ENCODE measurements at regions not wholly inside any gene's neighbourhood (a gene's known extent, or its start where the extent isn't known, plus 50 kb on each side); places are given as distances from the start of the nearest gene placed in this dataset.
A peak's percentile ranks its signal among the peaks of the same experiment; 100 is the strongest.
"Not testable (repeated sequence)": the region's sequence is repeated elsewhere in the genome, so short reads cannot be mapped to it uniquely, and the experiment has no call there.

DNA sequence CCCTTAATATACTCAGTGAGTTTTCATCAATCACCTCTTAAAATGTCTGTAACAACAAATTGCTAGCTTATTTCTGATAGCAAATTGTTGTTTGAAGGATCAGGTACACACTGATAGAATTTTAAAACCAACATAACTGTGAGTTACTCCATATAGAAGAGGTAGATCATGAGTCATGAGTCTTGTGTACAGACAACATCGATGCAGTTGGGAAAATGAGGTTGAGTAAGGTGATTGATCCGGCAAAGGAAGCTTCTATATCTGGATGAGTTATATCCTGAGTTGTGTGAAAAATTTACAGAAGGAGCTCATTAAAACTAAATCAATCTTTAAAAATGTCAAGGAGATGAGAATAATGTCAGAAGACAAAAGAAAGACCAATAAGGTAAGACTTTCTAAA is 604.6 kb upstream of the RGMB start:
- DNase-seq (ENCODE audit: insufficient read length, low spot score) (no peak), FAIRE-seq (no peak)
- no peak for TF ChIP-seq PAX5 (IDR thresholded peaks at IDR 0.05; ENCODE audit: insufficient read depth, low read length, severe bottlenecking)
- no peak for TF ChIP-seq POU2F2 (IDR thresholded peaks at IDR 0.05; ENCODE audit: low read depth, low read length)
- no peak for TF ChIP-seq TAF1 (IDR thresholded peaks at IDR 0.05; ENCODE audit: low read depth, low read length)
- no peak for TF ChIP-seq SPI1 (IDR thresholded peaks at IDR 0.05; ENCODE audit: low read depth, low read length)
- no peak for TF ChIP-seq POLR2A (IDR thresholded peaks at IDR 0.05; ENCODE audit: low read depth, low read length)
- no peak for TF ChIP-seq POLR2AphosphoS5 (IDR thresholded peaks at IDR 0.05; ENCODE audit: low read depth, low read length)

- DNase-seq (ENCODE audit: insufficient read length, low spot score) = no peak
- FAIRE-seq = no peak
- TF ChIP-seq POLR2AphosphoS5 (IDR thresholded peaks at IDR 0.05; ENCODE audit: low read depth, low read length) (no peak), POLR2A (IDR thresholded peaks at IDR 0.05; ENCODE audit: low read depth, low read length) (no peak), TAF1 (IDR thresholded peaks at IDR 0.05; ENCODE audit: low read depth, low read length) (no peak), POU2F2 (IDR thresholded peaks at IDR 0.05; ENCODE audit: low read depth, low read length) (no peak), PAX5 (IDR thresholded peaks at IDR 0.05; ENCODE audit: insufficient read depth, low read length, severe bottlenecking) (no peak), SPI1 (IDR thresholded peaks at IDR 0.05; ENCODE audit: low read depth, low read length) (no peak)
Measured at GRCh38 chr5:98170994-98171393, 602.5 kb upstream of the RGMB start.

DNA sequence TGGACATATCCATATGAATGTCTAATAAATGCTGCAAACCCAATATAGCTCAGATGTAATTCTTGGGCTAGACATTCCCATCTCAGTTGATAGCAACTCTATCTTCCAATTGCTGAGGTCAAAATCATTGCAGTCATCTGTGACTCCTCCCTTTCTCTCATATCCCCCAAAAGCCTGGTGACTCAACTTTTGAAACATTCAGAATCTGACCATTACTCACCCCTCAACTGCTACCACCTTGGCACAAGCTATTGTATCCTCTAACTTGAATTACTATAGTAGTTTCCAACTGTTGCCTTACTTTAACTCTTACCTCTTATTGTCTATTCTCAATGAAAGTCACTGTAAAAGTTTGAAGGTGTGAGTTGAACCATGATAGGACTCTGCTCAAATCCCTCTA is 600.1 kb upstream of the RGMB start:
- DNase-seq (ENCODE audit: insufficient read length, low spot score) = no peak
- no peak for FAIRE-seq
- TF ChIP-seq POLR2AphosphoS5 (IDR thresholded peaks at IDR 0.05; ENCODE audit: low read depth, low read length) (no peak), POLR2A (IDR thresholded peaks at IDR 0.05; ENCODE audit: low read depth, low read length) (no peak), TAF1 (IDR thresholded peaks at IDR 0.05; ENCODE audit: low read depth, low read length) (no peak), POU2F2 (IDR thresholded peaks at IDR 0.05; ENCODE audit: low read depth, low read length) (no peak), SPI1 (IDR thresholded peaks at IDR 0.05; ENCODE audit: low read depth, low read length) (no peak), PAX5 (IDR thresholded peaks at IDR 0.05; ENCODE audit: insufficient read depth, low read length, severe bottlenecking) (no peak)

DNA sequence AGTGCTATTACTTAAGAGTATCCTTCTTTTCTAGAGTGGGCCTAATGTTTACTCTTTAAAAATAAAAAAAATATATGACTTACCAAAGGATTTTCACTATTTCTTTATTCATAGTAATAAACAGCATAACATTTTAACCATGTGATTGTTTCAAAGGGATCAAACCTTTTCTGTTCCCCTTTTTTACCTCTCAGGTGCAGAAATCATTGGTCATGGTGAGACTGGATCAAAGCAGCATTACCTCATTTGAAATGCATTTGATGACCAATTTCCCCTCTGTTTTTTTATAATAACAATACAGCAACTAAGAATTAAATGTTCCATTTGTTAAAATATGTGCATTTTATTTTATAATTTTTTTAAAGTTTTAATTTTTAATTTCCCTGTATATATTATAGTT is 598.0 kb upstream of the RGMB start:
- DNase-seq (ENCODE audit: insufficient read length, low spot score) (no peak), FAIRE-seq (no peak)
- TF ChIP-seq POLR2A (IDR thresholded peaks at IDR 0.05; ENCODE audit: low read depth, low read length) (no peak), PAX5 (IDR thresholded peaks at IDR 0.05; ENCODE audit: insufficient read depth, low read length, severe bottlenecking) (no peak), SPI1 (IDR thresholded peaks at IDR 0.05; ENCODE audit: low read depth, low read length) (peak; percentile 75), POU2F2 (IDR thresholded peaks at IDR 0.05; ENCODE audit: low read depth, low read length) (no peak)

DNA sequence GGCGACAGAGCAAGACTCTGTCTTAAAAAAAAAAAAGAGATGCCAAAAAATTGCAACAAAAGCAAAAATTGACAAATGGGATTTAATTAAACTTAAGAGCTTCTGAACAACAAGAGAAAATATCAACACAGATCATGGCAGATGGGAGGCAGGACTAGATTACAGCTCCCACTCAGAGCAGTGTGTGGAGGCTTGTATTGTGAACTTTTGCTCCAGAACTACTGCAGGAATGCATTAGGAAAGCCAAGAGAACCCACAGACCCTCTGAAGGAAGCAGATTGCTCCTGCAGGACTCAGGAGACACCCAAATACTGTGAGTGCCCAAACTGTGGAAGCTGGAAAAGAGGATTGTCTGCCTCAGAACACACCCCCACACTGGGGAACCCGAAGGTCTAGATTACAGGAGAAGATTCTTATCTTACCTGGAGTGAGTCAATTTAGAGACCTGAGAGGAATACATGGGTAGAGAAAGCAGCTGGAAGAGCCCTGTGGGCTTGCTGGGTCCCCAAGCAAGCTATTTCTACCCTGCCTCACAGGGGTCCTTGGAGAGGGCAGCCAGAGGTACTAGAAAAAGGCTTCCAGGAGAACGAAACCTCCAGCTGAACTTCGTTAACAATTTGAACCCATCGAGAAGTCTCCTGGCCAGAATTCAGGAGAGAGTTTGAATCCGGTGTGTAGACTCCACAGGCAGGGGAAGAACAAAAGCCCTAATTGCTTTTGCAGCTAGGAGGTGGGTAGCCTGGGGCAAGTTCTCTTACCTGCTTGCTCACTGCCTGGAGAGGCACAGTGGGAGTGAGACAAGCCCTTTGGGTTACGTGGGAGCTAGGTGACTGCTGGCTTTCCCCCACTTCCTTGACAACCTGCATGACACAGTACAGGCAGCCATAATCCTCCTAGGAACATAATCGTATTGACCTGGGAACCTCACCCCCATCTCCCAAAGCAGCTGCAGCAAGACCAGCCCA is 593.4 kb upstream of the RGMB start:
- no peak for TF ChIP-seq SPI1 (IDR thresholded peaks at IDR 0.05; ENCODE audit: low read depth, low read length)
- TF ChIP-seq TAF1 (IDR thresholded peaks at IDR 0.05; ENCODE audit: low read depth, low read length) = no peak
- no peak for TF ChIP-seq POLR2A (IDR thresholded peaks at IDR 0.05; ENCODE audit: low read depth, low read length)
- TF ChIP-seq POLR2AphosphoS5 (IDR thresholded peaks at IDR 0.05; ENCODE audit: low read depth, low read length) = no peak
- no peak for TF ChIP-seq PAX5 (IDR thresholded peaks at IDR 0.05; ENCODE audit: insufficient read depth, low read length, severe bottlenecking)
- TF ChIP-seq POU2F2 (IDR thresholded peaks at IDR 0.05; ENCODE audit: low read depth, low read length) = no peak
- no peak for FAIRE-seq
- DNase-seq (ENCODE audit: insufficient read length, low spot score) = no peak

DNA sequence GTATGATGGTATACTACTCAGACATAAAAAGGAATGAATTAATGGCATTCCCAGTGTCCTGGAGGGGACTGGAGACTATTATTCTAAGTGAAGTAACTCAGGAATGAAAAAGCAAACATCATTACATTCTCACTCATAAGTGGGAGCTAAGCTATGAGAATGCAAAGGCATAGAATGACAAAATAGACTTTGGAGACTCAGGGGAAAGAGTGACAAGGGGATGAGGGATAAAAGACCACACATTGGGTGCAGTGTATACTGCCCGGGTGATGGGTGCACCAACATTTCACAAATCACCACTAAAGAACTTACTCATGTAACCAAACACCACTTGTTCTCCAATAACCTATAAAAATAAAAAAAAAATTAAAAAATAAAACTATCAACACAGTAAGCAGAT is 587.3 kb upstream of the RGMB start:
- FAIRE-seq (no peak), DNase-seq (ENCODE audit: insufficient read length, low spot score) (no peak)
- TF ChIP-seq TAF1 (IDR thresholded peaks at IDR 0.05; ENCODE audit: low read depth, low read length) = no peak
- no peak for TF ChIP-seq PAX5 (IDR thresholded peaks at IDR 0.05; ENCODE audit: insufficient read depth, low read length, severe bottlenecking)
- no peak for TF ChIP-seq SPI1 (IDR thresholded peaks at IDR 0.05; ENCODE audit: low read depth, low read length)
- no peak for TF ChIP-seq POLR2AphosphoS5 (IDR thresholded peaks at IDR 0.05; ENCODE audit: low read depth, low read length)
- TF ChIP-seq POU2F2 (IDR thresholded peaks at IDR 0.05; ENCODE audit: low read depth, low read length) = no peak
- no peak for TF ChIP-seq POLR2A (IDR thresholded peaks at IDR 0.05; ENCODE audit: low read depth, low read length)

DNA sequence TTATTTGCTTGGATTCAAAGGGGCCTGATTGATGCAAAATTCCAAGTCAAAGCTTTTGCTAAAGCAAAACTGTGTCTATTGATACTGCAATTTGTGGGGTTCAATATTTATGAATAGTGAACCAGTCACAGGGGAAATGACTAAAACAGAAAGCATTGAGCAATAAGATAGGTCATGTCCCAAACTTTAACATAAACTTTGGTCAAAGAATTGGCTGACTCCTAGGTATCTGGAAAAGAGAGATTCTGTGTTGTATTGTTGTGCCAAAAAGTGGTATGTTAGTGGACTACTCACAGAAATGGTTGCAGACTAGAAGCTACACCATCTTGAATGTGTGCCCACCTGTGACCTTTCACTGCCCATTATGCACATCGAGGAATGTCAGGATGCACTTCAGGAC is 585.5 kb upstream of the RGMB start:
- FAIRE-seq (no peak), DNase-seq (ENCODE audit: insufficient read length, low spot score) (no peak)
- TF ChIP-seq POLR2AphosphoS5 (IDR thresholded peaks at IDR 0.05; ENCODE audit: low read depth, low read length) (no peak), TAF1 (IDR thresholded peaks at IDR 0.05; ENCODE audit: low read depth, low read length) (no peak), POU2F2 (IDR thresholded peaks at IDR 0.05; ENCODE audit: low read depth, low read length) (no peak)

DNA sequence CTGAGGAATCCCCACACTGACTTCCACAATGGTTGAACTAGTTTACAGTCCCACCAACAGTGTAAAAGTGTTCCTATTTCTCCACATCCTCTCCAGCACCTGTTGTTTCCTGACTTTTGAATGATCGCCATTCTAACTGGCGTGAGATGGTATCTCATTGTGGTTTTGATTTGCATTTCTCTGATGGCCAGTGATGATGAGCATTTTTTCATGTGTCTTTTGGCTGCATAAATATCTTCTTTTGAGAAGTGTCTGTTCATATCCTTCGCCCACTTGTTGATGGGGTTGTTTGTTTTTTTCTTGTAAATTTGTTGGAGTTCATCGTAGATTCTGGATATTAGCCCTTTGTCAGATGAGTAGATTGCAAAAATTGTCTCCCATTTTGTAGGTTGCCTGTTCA is 583.1 kb upstream of the RGMB start:
- DNase-seq (ENCODE audit: insufficient read length, low spot score); FAIRE-seq: not testable (repeated sequence)

- no peak for TF ChIP-seq PAX5 (IDR thresholded peaks at IDR 0.05; ENCODE audit: insufficient read depth, low read length, severe bottlenecking)
- TF ChIP-seq POU2F2 (IDR thresholded peaks at IDR 0.05; ENCODE audit: low read depth, low read length) = no peak
- TF ChIP-seq TAF1 (IDR thresholded peaks at IDR 0.05; ENCODE audit: low read depth, low read length) = no peak
- no peak for TF ChIP-seq SPI1 (IDR thresholded peaks at IDR 0.05; ENCODE audit: low read depth, low read length)
- no peak for TF ChIP-seq POLR2AphosphoS5 (IDR thresholded peaks at IDR 0.05; ENCODE audit: low read depth, low read length)
- no peak for TF ChIP-seq POLR2A (IDR thresholded peaks at IDR 0.05; ENCODE audit: low read depth, low read length)
- FAIRE-seq = no peak
- DNase-seq (ENCODE audit: insufficient read length, low spot score) = no peak
Measured at GRCh38 chr5:98193921-98194760, 579.3 kb upstream of the RGMB start.
